Hepatic stellate cell (primary cell): ENCODE measurements at regions not wholly inside any gene's neighbourhood (a gene's known extent, or its start where the extent isn't known, plus 50 kb on each side); places are given as distances from the start of the nearest gene placed in this dataset.
A peak's percentile ranks its signal among the peaks of the same experiment; 100 is the strongest.

Experiments
- DNase-seq: peaks from one replicate; pipeline ENCODE4 v3.0.0; 2011; ENCODE audit warnings: low spot score

DNA sequence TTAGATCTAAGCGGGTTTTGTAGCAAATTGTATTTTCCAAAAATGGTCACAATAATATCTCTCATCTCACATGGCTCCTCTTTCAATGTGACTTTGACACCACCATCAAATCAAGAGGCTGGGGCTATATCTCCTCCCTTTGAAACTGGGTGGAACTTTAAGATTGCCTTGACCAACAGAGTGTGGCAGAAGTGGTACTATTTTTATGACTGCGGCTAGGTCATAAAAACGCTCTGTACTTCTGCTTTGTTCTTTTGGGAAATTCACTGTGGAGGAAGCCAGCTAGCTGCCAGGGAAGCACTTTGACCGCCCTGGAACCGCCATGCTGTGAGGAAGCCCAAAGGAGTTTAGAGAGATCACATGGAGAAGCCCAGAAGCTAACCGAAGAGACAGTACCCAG, 50.7 kb upstream of the ACOT11 start:
- DNase-seq: no peak

DNA sequence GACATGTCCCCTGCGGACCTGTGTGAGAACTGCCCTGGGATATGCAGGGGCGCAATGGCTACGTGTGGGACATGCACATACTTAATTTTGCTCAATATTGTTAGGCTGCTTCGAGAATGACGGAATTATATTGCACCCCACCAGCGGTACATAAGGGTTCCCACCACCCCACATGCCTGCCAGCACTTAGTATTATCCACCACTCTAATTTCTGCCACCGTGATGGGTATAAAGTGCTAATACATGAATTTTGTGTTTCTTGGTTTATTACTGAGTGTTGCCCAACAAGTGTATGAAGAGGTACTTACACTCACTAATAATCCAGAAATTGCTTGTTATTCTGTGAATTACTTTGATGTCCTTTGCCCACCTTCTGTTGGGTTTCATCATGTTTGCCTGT, 52.1 kb upstream of the ACOT11 start:
- no peak for DNase-seq

DNA sequence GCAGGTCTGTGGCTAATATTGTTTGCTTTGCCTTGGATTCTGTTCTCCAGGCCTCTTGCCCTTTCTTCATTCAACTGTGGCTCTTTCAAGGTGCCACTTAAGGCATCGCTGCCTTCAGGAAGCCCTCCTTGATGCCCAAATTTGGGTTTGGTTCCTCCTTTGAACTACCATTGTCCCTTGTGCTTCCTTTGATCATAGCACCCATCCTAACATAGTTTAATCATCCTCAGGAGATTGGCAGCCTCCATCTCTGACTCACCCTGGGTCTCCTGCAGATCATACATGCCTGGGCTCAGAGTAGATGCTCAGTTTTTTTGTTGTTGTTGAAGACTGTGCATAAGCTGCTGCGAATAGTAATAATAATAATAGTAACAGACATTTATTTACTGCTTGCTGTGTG, 54.4 kb upstream of the ACOT11 start:
- no peak for DNase-seq

DNA sequence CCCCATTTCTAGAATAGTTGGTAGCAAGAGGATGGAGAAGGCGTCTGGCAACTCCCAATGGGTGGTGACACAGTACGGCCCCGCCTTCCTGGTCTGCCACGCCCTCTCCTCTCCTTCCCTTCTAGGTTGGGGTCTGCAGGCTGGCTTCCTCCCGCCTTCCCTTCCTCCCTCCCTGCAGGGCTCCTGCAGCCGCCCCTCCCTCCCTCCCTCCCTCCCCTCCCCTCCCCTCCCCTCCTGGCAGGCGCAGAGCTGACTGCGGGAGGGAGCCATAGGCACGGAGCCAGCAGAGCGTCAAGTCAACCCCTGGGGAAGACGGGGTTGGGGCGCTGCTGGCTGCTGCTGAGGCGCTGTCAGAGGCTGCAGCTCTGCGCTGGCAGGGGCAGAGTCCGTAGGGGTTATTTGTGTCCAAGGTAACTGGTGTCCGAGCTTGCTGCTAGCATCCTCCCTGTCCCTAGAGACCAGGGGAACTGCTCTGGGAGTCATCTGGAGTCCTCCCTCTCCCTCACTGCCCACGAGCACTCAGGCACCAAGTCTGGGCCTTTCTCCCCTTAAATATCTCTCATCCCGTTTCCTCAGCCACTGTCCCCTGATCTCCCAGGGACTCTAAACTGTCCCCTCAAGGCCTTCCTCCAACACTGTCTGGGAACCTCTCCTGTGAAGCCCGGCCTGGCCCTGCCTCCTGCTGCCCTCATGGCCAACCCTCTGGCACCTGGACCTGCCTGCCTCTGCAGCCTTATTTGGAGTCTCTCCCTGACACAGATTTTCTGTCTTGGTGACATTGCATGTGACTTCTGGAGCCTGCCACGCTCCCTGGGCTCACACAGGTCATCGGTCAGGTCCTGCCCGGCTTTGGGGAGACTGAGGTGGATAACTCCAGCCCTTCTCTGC, 57.4 kb upstream of the ACOT11 start:
- peak; percentile 27 for DNase-seq

DNA sequence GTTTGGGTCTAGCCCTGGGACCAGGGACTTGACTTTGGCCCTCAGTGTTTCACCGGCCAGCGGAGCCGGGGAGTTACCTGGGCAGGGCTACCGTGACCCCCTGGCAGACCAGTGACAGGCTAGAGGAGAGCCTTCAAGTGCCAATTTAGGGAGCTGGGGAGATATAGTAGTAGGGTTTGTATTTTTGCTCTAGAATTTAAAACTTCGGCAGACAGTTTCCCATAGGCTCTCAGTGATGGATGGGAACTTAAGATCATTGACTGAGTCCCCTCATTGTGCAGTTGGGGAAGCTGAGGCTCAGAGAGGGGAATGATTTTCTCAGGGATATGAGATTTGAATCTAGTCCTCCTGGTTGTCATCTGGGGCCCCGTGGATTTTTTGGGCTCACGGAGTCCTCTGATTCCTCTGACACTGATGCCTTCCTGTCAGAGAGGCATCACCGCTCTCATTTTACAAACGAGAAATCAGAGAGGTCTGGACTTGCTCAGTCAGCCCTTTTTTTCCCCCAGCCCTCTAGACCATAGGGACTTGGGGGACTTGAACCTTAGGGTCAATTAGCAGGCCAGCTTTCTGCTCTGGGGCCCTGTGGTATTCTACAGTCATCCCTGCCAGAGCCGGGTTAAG, 58.3 kb upstream of the ACOT11 start:
- DNase-seq: no peak

DNA sequence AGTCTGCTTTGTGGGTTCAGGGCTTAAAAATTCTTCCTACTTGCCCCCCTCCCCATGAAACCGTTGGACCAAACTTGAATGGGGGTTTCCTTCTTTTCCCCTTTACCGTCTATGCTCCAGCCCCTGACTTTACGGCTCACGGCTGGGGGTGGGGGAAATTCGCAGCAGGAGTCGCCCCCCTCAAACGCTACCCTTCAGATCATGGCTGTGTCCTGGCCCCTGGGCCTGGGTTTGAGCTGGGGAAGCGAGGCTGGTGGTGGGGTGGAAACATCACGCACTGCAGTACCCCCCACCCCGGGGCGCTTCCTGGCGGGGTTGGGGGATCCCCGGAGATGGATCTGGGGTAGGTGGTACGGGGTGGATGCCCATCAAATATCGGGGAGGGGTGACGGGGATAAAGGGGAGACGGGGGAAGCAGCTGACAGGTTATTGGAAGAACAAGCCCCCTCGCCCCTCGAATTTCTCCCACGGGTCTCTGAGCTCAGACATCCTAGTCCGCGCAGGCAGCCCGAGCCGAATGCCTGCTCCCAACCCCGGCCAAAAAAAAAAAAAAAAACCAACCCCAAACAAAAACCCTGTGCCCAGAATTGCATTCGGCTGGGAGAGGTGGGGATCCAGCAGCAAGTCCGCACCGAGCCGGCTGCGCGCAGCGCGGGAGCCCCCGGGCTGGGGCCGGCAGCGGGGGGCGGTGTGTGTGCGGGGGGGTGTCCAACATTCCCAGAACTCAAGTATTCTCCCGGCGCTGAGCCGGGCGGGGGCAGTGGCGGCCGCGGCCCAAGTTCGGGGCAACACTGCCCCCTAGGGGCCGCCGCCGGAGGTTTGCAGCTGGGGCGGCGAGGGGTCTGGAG, 59.0 kb upstream of the ACOT11 start:
- DNase-seq: peak; percentile 95

DNA sequence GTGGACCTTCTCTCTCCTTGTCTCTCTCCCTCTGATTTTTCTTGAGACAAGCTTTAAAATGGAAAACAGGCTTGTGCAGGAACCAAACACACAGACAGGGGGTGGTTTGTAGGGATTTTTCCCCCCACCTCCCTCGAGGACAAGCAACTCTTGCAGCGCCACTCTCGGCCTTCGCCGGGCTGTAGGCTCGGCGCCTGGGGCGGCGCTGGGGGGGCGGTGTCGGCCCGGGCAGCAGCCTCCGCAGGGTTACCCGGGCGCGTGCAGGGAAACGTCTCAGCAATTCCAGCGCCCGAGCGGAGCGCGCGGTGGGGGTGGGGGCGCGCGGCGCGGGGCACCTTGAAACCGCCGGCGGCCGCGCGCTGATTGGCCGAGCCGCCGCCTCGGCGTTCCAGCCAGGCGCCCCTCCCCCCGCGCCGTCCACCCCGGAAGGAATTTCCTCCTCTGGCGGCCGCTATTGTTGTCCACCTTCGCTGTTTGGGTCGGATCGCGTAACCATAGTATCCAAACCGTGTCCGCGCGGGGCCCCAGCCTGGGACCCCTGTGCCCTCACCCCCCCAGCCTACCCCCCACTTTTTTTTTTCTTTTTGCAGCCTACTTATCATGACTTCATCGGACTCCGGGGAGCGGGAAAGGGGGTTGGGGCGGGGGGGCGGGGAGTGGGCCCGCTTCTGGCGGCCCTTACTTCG, 59.8 kb upstream of the ACOT11 start:
- DNase-seq: peak; percentile 97

DNA sequence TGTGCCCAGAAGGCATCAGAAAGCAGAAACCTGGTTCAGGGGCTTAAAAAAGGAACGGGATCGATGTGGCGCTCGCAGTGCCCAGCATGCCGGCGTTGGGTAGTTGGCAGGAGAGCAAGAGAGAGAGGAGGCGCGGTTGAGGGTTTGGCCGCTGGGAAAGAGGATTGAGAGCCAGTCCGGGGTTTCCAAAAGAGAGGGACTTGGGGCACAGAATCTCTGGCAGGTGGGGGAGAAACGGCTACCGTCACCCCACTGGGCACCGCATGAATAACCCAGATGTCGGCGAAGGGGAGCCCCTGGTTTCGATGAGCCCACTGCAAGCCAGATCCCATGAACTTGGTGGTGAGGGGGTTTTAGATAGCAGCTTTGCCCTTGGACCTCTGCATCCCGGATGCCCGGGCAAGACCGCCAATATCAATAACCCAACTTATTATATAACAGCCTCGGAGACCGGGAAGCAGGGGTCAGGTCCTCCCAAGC, 60.4 kb upstream of the ACOT11 start:
- no peak for DNase-seq

DNA sequence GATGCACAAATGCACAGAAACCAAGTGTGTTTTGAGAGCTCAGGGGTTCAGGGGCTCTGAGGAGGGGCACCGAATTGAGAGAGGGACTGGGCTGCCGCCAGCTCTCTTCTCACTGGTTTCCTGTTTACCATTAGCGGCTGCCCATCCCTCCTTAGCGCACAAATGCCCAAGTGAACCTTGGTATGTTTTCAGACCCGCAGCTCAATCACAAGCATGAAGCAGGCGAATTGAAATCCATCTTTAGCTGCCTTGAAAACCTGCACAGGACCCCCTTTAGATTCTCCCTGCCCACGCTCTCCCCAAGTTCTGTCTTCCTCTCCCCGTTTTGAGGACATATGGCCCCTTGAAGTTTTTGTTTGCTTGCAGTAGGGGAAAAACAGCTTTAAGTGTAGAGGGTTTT, 61.1 kb upstream of the ACOT11 start:
- no peak for DNase-seq

DNA sequence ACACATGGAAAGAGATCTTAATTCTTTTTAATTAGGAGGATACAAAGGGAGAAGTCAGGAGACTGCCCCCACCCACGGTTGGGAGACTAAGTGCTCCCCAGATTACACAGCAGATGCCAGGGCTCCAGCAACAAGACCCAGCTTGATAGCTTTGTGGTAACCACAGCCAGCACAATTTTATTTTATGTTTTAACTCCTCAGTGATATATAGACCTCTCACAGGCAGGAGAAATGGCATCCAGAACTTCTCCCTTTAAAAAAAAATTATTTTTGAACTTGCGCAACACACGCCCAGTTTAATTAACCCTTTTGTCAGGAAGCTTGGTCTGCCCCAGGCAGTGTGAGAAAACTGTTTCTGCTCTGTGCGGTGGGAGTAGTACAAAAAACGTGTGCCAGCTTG, 62.6 kb upstream of the ACOT11 start:
- DNase-seq: no peak

DNA sequence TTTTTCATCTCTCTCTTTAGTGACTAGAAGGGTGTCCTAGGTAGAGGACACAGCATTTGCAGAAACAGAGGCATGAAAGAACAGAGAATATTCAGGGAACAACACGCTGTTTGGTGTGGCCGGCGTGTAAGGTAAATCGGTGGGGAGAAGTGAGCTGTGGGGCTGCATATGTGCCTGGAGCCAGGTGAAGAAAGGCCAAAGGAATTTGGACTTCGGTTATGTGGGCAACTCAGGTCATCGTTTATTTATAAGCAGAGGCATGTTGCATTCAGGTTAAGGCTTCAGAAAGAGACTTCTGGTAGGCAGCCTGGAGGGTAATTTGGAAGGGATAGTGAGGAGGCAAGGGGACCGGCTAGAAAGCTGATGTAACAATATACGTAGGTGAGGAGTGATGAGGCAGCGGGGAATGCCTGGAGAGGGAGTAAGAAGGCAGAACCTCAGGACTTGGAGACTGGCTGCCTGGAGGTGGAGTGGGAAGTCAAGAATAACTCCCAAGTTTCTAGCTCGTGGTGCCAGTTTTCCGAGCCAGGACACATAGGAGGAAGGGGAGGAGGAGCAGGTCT, 64.1 kb upstream of the ACOT11 start:
- no peak for DNase-seq

DNA sequence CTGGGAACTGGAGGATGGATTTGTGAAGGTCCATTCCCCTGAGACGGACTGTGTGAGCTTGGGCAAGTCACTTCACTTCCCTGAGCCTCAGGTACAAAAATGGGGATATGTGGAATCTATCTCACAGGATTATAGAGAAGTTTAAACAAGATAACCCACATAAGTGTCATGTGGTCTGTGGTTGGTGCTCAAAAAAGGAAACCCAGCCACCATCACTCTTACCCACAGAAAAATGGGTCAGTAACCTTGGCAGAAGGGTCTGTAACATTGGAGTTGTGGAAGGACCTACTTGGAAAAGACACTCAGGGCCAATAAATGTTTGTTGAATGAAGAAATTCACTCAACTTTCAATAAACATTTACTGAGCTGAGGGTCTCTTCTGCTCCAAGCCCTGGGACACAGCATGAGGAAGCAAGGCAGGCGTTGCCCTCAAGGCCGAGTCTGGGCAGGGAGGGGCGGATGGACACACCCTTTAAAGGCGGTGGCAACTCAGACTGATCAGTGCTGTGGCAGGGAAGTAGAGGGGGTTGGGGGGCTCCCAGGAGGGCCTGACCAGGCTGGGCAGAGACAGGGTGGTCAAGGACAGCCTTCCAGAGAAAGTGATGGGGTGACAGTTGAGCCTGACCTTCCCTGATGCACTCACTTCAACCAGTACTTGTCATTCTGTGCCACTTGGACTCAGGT, 66.7 kb upstream of the ACOT11 start:
- no peak for DNase-seq

DNA sequence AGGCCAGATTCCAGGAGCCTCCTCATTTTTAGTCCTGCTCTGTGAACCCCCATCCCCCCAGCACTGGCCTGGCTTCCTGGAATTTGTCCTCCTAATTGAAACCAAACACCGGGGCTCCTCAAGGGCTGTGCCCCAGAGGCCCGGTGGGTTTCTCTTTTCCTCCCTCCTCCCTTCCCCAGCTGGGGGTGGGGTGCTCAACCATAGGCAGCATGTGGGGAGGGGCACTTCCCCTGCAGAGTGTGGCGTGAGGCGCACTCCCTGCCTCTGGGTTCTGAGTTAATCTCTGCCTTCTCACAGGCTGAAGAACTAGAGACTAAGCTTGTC, 67.5 kb upstream of the ACOT11 start:
- no peak for DNase-seq

DNA sequence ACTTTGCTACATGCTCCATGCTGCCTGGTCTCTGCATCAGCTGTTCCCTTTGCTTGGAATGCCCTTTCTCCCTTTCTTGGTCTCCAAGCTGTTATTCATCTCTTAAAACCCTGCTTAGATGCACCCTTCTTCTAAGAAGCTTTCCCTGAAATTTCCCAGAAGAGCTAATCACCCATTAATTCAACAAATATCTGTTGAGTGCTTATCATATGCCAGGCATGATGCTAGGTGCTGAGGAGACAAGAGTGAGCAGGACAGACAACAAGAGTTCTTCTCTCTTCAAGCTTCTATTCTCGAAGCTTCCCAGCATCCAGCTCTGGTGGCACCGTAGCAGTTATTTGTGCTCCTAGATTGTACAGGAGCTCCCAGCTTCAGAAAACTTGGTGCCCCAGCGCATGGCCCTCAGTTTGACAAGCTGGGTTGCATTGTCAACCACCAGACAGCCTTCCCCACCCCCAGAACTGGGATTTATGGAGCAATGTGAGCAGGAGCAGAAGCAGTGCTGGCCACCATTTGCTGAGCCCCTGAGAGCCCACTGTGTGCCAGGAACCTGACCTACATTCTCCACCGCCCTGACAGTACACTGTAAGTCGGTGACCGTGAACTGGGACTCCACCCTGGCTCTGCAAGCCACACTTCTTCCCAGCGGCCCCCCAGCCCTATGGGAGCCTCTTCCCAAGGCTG, 68.0 kb upstream of the ACOT11 start:
- no peak for DNase-seq

DNA sequence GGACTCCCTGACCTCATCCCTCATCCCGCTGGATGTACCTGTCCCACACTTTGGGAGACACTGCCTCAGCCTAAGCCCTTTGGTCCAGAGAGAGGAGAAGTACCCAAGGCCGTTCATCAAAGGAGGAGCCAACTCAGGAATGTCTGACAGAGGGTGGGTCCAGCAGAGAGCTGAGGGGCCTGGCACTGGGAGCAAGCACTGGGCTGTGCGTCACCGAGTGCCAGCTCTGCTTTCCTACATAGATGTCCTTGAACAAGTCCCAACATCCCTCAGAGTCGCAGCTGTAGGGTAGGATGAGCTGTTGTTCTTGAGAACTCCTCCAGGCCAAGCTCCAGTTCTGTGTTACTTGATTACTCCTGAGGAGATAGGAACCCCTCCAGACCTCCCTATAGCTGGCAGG, 68.8 kb upstream of the ACOT11 start:
- no peak for DNase-seq

DNA sequence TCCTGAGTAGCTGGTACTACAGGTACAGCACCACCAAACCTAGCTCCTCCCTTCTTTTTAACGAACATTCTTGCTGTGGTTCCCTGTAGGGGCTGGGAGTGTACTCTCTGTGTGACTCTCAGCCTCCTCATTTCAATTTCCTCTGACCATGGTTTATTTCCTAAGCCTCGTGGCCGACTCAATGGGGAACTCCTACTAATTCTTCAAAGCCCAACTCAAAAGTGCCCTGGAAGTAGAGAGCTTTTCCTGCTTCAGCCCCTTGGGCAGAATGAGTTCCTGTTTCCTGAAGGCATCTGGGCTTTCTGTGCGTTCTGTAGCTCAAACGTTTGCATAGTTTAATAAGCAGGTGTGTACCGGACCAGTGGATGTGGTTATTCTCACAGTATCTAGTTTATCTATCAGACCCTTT, 70.9 kb upstream of the ACOT11 start:
- DNase-seq: no peak

DNA sequence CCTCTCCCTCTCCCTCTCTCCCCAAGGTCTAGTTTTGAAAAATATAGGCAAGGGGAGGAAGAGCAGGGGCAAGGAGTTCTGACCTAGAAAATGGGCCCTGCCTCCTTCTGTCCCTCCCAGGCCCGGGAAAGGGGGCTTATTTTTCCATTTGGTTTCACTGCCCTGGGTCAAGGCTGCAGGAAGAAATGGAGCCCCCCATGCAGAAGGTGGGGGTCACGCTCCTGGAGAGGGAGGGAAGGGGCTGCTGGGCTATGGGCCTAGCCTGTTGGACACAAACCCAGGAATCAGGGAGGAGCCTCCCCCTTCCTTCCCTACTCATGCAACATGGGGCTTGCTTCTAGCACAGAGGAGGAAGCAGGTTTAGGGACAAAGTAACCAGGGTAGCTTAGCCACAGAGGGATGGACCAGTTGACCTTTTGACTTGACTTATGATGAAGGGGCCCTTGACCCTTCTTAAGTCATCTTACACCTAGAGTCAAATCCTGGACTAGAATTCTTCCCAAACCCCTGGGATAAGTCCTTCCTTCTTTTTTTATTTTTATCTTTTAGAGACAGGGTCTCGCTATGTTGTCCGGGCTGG, 70.4 kb upstream of the SSBP3 start:
- DNase-seq: no peak

DNA sequence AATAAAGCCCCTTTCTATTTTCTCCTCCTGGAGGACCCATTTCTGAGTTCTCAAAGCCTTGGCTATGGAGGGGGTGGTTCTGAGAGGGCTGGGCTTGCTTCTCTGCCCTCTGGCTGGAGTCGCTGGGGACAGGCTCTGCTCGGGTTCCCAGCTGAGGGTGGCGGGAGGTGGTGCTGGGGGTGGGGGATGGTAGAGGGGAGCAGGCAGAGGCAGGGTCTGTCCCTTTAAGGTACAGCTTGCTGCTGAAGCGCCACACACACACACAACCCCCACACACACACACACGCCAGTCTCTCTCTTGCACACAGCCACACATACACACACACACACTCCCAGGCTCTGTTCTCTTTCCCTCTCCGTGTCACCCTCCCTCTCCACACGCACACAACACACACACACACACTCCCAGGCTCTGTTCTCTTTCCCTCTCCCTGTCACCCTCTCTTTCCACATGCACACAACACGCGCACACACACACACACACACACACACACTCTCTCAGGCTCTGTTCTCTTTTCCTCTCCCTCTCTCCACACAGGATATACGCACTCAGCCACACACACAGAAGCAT, 69.8 kb upstream of the SSBP3 start:
- no peak for DNase-seq

DNA sequence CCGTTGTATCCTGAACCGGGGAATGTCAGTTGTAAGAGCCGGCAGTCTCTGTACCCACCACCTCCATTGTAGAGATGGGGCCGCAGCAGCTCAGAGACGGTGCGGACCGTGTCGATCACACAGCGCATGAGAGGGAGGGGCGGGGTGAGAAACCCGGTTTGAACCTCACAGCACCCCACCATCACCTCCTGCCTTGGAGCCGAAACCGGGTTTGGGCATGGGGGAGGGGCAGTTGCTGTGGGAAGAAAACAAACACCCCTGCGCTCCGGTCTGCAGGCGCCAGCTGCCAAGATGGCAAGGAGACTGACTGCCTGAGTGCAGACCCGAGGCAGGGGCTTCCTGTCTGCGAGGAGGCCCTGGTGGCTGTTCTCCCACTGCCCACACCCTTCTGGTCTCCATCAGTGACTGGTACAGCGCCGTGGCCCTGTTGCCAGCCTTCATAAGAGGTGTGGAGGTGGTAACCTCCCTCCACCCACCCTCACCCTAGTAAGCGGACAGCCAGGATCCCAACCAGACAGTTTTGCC, 69.2 kb upstream of the SSBP3 start:
- no peak for DNase-seq
